Esophagus squamous epithelium (tissue), 4 donors: ENCODE measurements at regions not wholly inside any gene's neighbourhood (a gene's known extent, or its start where the extent isn't known, plus 50 kb on each side); places are given as distances from the start of the nearest gene placed in this dataset.

Experiments used
- CTCF ChIP-seq, 6 experiments: fragments of 450-650 bp in 4 of 6; fragments of 200-600 bp in 2 of 6; sonication (generic) in 2 of 6; IDR thresholded peaks; one replicate each; pipeline ENCODE4 v1.5.1; 2016 to 2019; ENCODE audit warnings: antibody characterized with exemption in 6 of 6, mild to moderate bottlenecking in 4 of 6, moderate library complexity in 4 of 6
- POLR2A ChIP-seq, 4 donors: fragments of 450-650 bp; IDR thresholded peaks; one replicate each; pipeline ENCODE4 v1.6.1; 2017; ENCODE audit warnings: antibody characterized with exemption in 4 of 4, mild to moderate bottlenecking in 4 of 4, moderate library complexity in 3 of 4

- TF ChIP-seq POLR2A (IDR thresholded peaks at IDR 0.05) (no peak), CTCF (IDR thresholded peaks at IDR 0.05) (no peak)
Measured at GRCh38 chr1:195697130-195697529, 911.1 kb downstream of the KCNT2 start.
